Keratinocyte (primary cell): ENCODE measurements at regions not wholly inside any gene's neighbourhood (a gene's known extent, or its start where the extent isn't known, plus 50 kb on each side); places are given as distances from the start of the nearest gene placed in this dataset.

Experiments used
- EZH2 ChIP-seq: IDR thresholded peaks from one replicate; pipeline ENCODE4 v1.6.1; 2012; ENCODE audit warnings: inconsistent platforms, mild to moderate bottlenecking, low read length, moderate library complexity
- TF ChIP-seq, protein P1 (sequence below), 3 experiments: IDR thresholded peaks in 1 of 3; conservative IDR thresholded peaks in 1 of 3; optimal IDR thresholded peaks in 1 of 3; 2 replicates in 2 of 3; 3 replicates in 1 of 3; pipeline versions ENCODE3 to v1.5.1; 2011; ENCODE audit warnings: low read length in 3 of 3, mild to moderate bottlenecking in 3 of 3, moderate library complexity in 2 of 3, control low read depth in 1 of 3, inconsistent platforms in 1 of 3; ENCODE audit not compliant: insufficient read depth in 2 of 3; ENCODE audit errors: extremely low read depth in 1 of 3

DNA sequence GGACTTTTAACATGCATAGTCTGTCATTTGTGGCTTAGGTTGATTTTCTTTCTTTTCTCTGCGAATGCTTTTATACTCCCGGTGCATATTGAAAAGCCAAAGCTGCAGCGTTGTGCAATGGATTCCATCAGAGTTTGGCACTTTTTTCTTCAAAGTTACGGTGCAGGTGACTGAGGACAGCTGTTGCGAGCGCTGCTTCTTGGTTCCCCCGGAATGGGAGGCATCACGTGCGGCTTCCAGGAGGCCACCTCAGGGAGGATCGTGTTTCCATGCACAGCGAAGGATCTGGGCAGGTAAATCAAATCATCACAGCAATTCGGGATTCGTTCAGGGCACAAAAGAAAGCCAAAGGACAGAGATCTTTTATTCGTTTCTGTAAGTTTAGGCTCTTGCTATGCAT lies 109.6 kb upstream of the ALKAL2 start:
- TF ChIP-seq, protein P1, sequence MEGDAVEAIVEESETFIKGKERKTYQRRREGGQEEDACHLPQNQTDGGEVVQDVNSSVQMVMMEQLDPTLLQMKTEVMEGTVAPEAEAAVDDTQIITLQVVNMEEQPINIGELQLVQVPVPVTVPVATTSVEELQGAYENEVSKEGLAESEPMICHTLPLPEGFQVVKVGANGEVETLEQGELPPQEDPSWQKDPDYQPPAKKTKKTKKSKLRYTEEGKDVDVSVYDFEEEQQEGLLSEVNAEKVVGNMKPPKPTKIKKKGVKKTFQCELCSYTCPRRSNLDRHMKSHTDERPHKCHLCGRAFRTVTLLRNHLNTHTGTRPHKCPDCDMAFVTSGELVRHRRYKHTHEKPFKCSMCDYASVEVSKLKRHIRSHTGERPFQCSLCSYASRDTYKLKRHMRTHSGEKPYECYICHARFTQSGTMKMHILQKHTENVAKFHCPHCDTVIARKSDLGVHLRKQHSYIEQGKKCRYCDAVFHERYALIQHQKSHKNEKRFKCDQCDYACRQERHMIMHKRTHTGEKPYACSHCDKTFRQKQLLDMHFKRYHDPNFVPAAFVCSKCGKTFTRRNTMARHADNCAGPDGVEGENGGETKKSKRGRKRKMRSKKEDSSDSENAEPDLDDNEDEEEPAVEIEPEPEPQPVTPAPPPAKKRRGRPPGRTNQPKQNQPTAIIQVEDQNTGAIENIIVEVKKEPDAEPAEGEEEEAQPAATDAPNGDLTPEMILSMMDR (optimal IDR thresholded peaks at IDR 0.05 in 1 of 3, IDR thresholded peaks at IDR 0.05 in 1 of 3, conservative IDR thresholded peaks at IDR 0.05 in 1 of 3; ENCODE audit: extremely low read depth in 1 of 3, insufficient read depth in 2 of 3, low read length in 3 of 3) = no peak
- no peak for TF ChIP-seq EZH2
